Astrocyte of the cerebellum (primary cell): ENCODE measurements at regions not wholly inside any gene's neighbourhood (a gene's known extent, or its start where the extent isn't known, plus 50 kb on each side); places are given as distances from the start of the nearest gene placed in this dataset.
"Not testable (repeated sequence)": the region's sequence is repeated elsewhere in the genome, so short reads cannot be mapped to it uniquely, and the experiment has no call there.

ENCODE experiments used
- DNase-seq: peaks from one replicate; pipeline ENCODE4 v3.0.0-alpha.2; 2011; ENCODE audit warnings: low read depth
- H3K4me3 ChIP-seq: 2 replicates; pipeline ENCODE4 v1.5.1; 2011; ENCODE audit warnings: mild to moderate bottlenecking, low read depth, low read length, moderate library complexity
- in situ Hi-C: cut with HindIII; loops from 2 replicates; pipeline ENCODE4 v1.10.0; 2017; ENCODE audit warnings: low sequenced_read_pairs
- TF ChIP-seq, protein P1 (sequence below): IDR thresholded peaks from 2 replicates; pipeline ENCODE4 v1.5.1; 2012; ENCODE audit warnings: low read length, low read depth, moderate library complexity, mild to moderate bottlenecking; ENCODE audit errors: missing control alignments

DNA sequence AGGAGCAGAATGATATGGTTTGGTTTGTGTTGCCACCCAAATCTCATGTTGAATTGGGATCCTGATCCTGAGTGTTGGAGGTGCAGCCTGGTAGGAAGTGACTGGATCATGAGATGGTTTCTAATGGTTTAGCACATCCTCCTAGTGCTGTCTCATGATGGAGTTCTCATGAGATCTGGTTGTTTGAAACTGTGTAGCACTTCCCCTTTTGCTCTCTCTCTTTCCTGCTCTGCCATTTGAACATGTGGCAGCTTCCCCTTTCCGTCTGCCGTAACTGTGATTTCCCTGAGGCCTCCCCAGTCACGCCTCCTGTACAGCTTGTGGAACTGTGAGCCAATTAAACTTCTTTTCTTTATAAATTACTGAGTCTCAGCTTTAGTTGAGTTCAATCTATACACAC, 756.8 kb upstream of the CDH6 start:
- no peak overlapping the region for H3K4me3 ChIP-seq
- in situ Hi-C loops = no loop called here
- DNase-seq = no peak
- TF ChIP-seq, protein P1, sequence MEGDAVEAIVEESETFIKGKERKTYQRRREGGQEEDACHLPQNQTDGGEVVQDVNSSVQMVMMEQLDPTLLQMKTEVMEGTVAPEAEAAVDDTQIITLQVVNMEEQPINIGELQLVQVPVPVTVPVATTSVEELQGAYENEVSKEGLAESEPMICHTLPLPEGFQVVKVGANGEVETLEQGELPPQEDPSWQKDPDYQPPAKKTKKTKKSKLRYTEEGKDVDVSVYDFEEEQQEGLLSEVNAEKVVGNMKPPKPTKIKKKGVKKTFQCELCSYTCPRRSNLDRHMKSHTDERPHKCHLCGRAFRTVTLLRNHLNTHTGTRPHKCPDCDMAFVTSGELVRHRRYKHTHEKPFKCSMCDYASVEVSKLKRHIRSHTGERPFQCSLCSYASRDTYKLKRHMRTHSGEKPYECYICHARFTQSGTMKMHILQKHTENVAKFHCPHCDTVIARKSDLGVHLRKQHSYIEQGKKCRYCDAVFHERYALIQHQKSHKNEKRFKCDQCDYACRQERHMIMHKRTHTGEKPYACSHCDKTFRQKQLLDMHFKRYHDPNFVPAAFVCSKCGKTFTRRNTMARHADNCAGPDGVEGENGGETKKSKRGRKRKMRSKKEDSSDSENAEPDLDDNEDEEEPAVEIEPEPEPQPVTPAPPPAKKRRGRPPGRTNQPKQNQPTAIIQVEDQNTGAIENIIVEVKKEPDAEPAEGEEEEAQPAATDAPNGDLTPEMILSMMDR = no peak

DNA sequence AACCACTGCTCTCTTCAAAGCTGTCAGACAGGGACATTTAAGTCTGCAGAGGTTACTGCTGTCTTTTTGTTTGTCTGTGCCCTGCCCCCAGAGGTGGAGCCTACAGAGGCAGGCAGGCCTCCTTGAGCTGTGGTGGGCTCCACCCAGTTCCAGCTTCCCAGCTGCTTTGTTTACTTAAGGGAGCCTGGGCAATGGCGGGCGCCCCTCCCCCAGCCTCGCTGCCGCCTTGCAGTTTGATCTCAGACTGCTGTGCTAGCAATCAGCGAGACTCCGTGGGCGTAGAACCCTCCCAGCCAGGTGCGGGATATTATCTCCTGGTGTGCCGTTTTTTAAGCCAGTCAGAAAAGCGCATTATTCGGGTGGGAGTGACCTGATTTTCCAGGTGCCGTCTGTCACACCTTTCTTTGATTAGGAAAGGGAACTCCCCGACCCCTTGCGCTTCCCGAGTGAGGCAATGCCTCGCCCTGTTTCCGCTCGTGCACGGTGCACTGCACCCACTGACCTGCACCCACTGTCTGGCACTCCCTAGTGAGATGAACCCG, 764.5 kb upstream of the CDH6 start:
- H3K4me3 ChIP-seq, DNase-seq, in situ Hi-C loops: not testable (repeated sequence)

DNA sequence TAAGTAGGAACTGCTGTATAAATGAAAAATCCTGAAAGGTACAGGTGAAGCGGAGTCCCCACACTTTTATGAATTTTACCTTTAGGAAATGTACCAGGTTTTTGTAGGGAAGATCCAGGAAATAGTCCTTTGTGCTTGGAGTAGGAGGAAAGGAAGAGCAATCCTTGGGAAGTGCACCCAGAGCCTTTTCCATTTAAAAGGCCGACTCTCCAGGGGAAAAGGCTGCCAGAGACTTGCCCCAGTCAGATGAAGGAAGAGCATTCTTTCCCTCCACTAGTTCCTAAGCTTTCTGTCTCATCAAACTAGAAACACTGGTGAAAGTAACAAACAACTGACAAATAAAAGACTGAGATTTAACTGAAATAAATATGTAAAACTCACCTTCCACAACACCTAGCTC, 779.4 kb upstream of the CDH6 start:
- DNase-seq = no peak
- H3K4me3 ChIP-seq = no peak overlapping the region
- TF ChIP-seq, protein P1 = no peak
- in situ Hi-C loops = no loop called here

DNA sequence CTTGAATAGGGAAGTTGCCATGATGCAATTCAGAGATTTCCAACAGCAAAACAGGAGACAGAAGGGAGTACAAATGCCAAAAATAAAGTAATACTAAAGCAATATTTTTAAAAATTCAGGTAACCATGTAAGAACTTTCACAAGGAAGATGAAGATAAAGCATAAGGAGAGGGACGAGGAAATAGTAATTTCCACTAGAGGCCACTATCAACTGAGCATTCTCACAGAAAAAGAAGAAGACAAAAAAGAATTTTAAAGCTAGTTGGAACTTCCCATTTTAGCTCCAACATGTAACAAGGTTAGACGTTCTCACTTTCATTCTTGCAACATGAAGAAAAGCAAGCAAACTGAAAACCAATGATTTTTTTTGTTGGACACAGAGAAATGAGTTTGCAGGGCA, 779.9 kb upstream of the CDH6 start:
- in situ Hi-C loops = no loop called here
- TF ChIP-seq, protein P1 = peak; percentile 26
- H3K4me3 ChIP-seq = no peak overlapping the region
- no peak for DNase-seq

DNA sequence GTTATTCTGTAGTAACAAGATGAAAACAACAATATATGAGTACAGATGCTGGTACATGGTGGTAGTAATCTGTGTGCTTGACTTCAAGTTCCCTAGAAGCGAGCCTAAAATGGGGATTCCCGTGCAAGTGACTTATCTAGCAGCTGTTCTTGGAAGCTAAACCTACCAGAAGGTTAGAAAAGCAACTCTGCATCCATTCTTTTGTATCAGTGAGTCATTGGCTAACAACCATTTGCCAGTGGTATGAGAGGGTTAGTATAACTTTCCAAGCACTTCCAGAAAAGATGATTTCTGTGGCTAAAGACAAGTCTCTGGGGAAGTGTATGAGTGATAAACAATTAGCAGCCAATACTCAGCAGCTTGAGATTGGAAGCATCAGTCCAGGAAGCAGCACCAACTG, 787.7 kb upstream of the CDH6 start:
- in situ Hi-C loops = no loop called here
- DNase-seq = peak; percentile 6
- TF ChIP-seq, protein P1 = no peak
- no peak overlapping the region for H3K4me3 ChIP-seq

DNA sequence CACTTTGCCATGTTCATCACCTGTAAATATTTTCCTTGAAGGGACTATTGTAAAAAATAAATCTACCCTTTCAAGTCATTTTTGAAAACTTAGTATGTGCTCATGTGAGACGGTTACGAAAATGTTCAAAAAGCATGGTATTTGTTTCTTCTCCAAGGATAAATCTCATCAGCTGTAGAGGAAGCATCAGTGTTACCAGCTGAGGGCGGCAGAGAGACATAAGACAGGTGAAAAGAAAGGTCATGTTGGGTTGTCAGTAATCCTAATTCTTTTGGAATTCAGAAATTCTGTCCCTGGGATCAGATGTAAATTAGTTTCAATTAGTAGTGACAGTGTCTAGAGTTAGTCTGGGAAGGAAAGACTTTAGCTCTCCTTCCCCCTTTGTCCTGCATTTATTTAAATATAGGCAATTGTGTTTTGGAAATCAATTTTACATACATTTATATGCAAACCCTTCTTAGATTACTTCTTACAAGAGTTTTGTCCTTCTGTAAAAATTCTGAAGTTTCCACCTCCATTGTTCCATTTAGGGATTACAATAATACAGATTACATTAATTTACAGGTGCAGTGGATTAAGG, 791.9 kb upstream of the CDH6 start:
- TF ChIP-seq, protein P1 = peak; percentile 73
- in situ Hi-C loops = no loop called here
- peak; percentile 41 for DNase-seq
- no peak overlapping the region for H3K4me3 ChIP-seq

DNA sequence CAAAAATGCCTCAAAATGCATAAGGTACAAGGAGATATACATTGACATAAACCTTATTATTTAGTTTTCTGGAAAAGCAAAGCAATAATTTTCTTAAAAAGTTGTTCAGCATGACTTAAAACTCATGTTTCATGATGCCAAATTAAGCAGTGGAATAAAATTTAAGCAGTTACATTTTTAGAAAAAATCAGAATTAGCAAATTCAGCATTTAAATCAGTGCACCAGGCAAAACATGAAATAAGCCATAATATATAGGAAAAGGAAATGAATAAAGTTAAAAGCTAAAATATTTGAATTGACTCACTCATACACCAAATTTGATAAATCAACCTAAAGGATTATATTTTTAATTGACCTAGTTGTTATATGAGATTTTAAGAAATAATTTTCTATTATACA, 795.1 kb upstream of the CDH6 start:
- no peak overlapping the region for H3K4me3 ChIP-seq
- TF ChIP-seq, protein P1 = no peak
- DNase-seq = no peak

More for the DNA sequence above, 795.1 kb upstream of the CDH6 start:
- in situ Hi-C loops = loop anchor here (25.0 kb wide), 1 partner anchor 814 kb away; no protein-coding TSS in a partner anchor
